ENCODE measurements at regions not wholly inside any gene's neighbourhood (a gene's known extent, or its start where the extent isn't known, plus 50 kb on each side); places are given as distances from the start of the nearest gene placed in this dataset.
"Not testable (repeated sequence)": the region's sequence is repeated elsewhere in the genome, so short reads cannot be mapped to it uniquely, and the experiment has no call there.

GRCh38 chr7:29729534-29730165, 76.7 kb upstream of the WIPF3 start:
- TF ChIP-seq POLR2A, CTCF, POLR2AphosphoS5, EP300 (IDR thresholded peaks at IDR 0.05): not testable (repeated sequence)

Data from gastroesophageal sphincter (tissue), 3 donors.